ENCODE measurements at regions not wholly inside any gene's neighbourhood (a gene's known extent, or its start where the extent isn't known, plus 50 kb on each side); places are given as distances from the start of the nearest gene placed in this dataset.
A peak's percentile ranks its signal among the peaks of the same experiment; 100 is the strongest.

DNA sequence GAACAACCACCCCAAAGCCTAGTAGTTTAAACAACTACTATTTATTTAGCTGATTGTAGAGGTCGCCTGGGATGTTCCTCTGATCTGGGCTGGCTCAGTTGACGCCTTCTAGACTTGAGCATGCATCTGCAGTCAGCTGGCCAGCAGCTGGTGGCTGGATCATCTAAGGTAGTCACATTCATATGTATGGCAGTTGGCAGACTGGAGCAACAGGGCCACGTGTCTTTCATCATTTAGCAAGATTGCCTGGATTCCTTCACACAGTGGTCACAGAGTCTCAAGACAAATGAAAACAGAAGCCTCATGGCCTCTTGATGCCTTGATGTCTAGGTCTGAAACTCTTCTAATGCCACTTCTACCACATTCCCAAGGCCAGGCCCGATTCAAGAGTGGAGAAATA, 220.6 kb upstream of the S100G start:
- Mint-ChIP-seq H3K27ac (no peak overlapping the region), H3K4me1 (ENCODE audit: low read depth) (peaks cover 16% of the 10 kb centered on the region), H3K36me3 (ENCODE audit: low read depth) (no peaks in the 10 kb centered on the region), H3K4me3 (no peak overlapping the region), H3K9me3 (ENCODE audit: insufficient read depth) (no peaks in the 10 kb centered on the region), H3K27me3 (ENCODE audit: low read depth) (no peaks in the 10 kb centered on the region)
- ChIA-PET POLR2A (no interaction called here), CTCF (no interaction called here)
- DNase-seq (no peak), ATAC-seq (no peak)

DNA sequence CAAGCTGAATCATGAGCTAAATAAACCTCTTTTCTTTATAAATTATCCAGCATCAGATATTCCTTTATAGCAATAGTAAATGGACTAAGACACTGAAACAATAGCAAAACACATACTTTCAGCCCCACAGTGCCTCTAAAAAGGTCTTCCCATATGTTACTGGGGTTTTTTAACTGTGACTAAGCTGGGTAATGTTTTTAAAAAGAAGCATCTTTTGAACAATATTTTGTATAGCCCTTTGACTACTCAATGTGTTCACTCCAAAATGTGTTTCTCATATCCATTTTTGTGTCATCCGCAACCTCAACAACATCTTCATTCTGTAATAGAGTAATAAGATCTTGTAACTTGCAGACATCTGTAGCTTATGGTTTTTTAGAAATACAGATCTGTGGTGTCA, 218.7 kb upstream of the S100G start:
- H3K27ac Mint-ChIP-seq, result no peak overlapping the region
- CTCF ChIA-PET, result no interaction called here
- H3K4me1 Mint-ChIP-seq (ENCODE audit: low read depth), result peaks cover 11% of the 10 kb centered on the region
- ATAC-seq (no peak), DNase-seq (no peak)
- POLR2A ChIA-PET, result no interaction called here
- H3K4me3 Mint-ChIP-seq, result no peak overlapping the region
- H3K36me3 Mint-ChIP-seq (ENCODE audit: low read depth), result no peaks in the 10 kb centered on the region
- no peaks in the 10 kb centered on the region for H3K9me3 Mint-ChIP-seq (ENCODE audit: insufficient read depth)
- no peaks in the 10 kb centered on the region for H3K27me3 Mint-ChIP-seq (ENCODE audit: low read depth)

GRCh38 chrX:16433021-16433420, 216.9 kb upstream of the S100G start:
- peak; percentile 36 for DNase-seq
- Mint-ChIP-seq H3K27me3 (ENCODE audit: low read depth) (no peaks in the 10 kb centered on the region), H3K4me3 (no peak overlapping the region), H3K4me1 (ENCODE audit: low read depth) (peaks cover 11% of the 10 kb centered on the region), H3K27ac (peak overlapping the region; percentile 63), H3K36me3 (ENCODE audit: low read depth) (no peaks in the 10 kb centered on the region), H3K9me3 (ENCODE audit: insufficient read depth) (no peaks in the 10 kb centered on the region)
- POLR2A ChIA-PET, result no interaction called here
- CTCF ChIA-PET, result interaction anchor here (1.5 to 1.6 kb wide), 2 partner anchors 11 to 14 kb away, joined by 4 to 5 read pairs; no protein-coding TSS in a partner anchor
- ATAC-seq, result peak; percentile 23

DNA sequence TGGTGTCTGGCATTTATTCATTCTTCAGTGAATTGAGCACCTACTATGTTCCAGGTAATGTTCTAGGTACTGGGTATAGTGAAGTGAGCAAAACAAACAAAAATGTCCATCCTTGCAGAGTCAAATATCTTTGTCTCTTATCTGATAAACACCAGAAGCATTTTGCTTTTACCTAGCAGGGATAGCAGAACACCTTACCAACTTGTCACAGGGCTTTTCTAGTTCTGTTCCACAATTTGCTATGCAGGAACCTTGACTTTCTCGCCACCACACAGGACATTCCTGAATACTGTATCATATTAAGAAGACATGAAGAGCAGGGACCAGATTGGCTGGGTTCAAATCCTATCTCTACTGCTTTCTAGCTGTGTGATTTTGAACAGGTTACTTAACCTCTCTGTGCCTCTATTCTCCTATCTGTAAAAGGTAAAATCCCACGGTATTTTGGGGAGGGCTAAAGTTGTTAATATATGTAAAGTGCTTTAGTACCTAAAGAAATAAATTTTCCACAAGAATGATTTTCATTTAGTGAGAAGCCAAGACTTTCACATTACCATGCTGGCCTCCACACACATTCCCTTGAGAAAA, 214.5 kb upstream of the S100G start:
- no peak overlapping the region for H3K4me3 Mint-ChIP-seq
- CTCF ChIA-PET, result interaction anchor here (1.4 to 1.9 kb wide), 3 partner anchors 10 to 68 kb away, joined by 3 to 11 read pairs (median 4); no protein-coding TSS in a partner anchor

DNA sequence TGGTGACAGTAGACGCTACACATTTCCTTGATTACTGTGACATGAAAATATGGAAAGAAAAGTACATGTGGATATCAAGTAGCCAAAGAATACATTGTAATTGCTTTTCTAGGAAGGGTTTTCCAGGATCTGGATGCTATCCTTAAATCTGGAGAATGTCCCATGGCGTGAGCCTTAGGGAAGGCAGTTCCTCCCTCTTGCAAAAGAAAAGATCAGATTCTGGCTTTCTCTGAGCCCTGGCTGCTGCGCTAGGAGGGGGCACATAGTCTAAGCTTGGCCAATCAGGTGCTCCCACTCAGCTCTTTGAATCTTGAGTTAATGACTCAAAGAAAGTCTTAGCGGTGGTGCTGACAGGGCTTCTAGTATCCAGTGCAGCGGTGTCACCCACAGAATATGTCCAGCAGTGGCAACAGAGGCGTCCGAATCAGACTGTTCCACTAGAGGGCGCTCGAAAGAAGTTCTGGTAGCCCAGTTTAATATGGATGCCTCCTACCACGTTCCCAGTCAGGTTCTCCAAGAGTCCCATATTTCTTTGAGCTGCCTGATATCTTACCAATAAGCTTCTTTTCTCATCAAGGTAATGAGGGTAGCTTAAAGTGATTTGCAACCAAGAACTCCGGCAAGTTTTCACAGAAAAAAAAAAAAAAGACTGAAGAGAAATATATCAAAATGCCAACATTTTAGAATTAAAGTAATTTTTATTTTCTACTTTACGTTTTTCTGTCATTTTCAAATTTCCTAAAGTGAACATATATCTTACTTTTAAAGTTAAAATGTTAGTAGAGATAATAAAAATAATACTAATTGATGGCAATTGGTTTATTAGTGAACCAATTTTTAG, 213.4 kb upstream of the S100G start:
- no peak overlapping the region for H3K4me3 Mint-ChIP-seq
- POLR2A ChIA-PET, result no interaction called here

More for the DNA sequence above, 214.5 kb upstream of the S100G start:
- H3K4me1 Mint-ChIP-seq (ENCODE audit: low read depth), result peaks cover 11% of the 10 kb centered on the region
- no peaks in the 10 kb centered on the region for H3K27me3 Mint-ChIP-seq (ENCODE audit: low read depth)
- H3K36me3 Mint-ChIP-seq (ENCODE audit: low read depth), result no peaks in the 10 kb centered on the region
- DNase-seq (no peak), ATAC-seq (no peak)
- no peak overlapping the region for H3K27ac Mint-ChIP-seq
- POLR2A ChIA-PET, result no interaction called here
- H3K9me3 Mint-ChIP-seq (ENCODE audit: insufficient read depth), result no peaks in the 10 kb centered on the region

GRCh38 chrX:16440446-16440845, 209.5 kb upstream of the S100G start:
- ATAC-seq (no peak), DNase-seq (no peak)
- no peaks in the 10 kb centered on the region for H3K36me3 Mint-ChIP-seq (ENCODE audit: low read depth)
- no peaks in the 10 kb centered on the region for H3K9me3 Mint-ChIP-seq (ENCODE audit: insufficient read depth)
- no peaks in the 10 kb centered on the region for H3K4me1 Mint-ChIP-seq (ENCODE audit: low read depth)
- POLR2A ChIA-PET, result no interaction called here
- CTCF ChIA-PET, result no interaction called here
- H3K27ac Mint-ChIP-seq, result no peak overlapping the region
- H3K4me3 Mint-ChIP-seq, result no peak overlapping the region
- H3K27me3 Mint-ChIP-seq (ENCODE audit: low read depth), result peaks cover 2% of the 10 kb centered on the region

More for the DNA sequence above, 213.4 kb upstream of the S100G start:
- DNase-seq (peak; percentile 69), ATAC-seq (peak; percentile 64)
- H3K27ac Mint-ChIP-seq, result no peak overlapping the region
- no peaks in the 10 kb centered on the region for H3K27me3 Mint-ChIP-seq (ENCODE audit: low read depth)
- peaks cover 11% of the 10 kb centered on the region for H3K4me1 Mint-ChIP-seq (ENCODE audit: low read depth)
- CTCF ChIA-PET, result interaction anchor here (0.6 to 1.9 kb wide), 15 partner anchors 9 to 260 kb away, joined by 3 to 11 read pairs (median 3); no protein-coding TSS in a partner anchor
- no peaks in the 10 kb centered on the region for H3K9me3 Mint-ChIP-seq (ENCODE audit: insufficient read depth)
- H3K36me3 Mint-ChIP-seq (ENCODE audit: low read depth), result no peaks in the 10 kb centered on the region

GRCh38 chrX:16444353-16444752, 205.6 kb upstream of the S100G start:
- CTCF ChIA-PET, result interaction anchor here (0.7 to 2.3 kb wide), 5 partner anchors 11 to 239 kb away, joined by 3 to 7 read pairs (median 5); no protein-coding TSS in a partner anchor
- Mint-ChIP-seq H3K9me3 (ENCODE audit: insufficient read depth) (no peaks in the 10 kb centered on the region), H3K4me3 (no peak overlapping the region), H3K4me1 (ENCODE audit: low read depth) (no peaks in the 10 kb centered on the region), H3K36me3 (ENCODE audit: low read depth) (no peaks in the 10 kb centered on the region), H3K27ac (no peak overlapping the region), H3K27me3 (ENCODE audit: low read depth) (peaks cover 2% of the 10 kb centered on the region)
- ATAC-seq (no peak), DNase-seq (no peak)
- POLR2A ChIA-PET, result no interaction called here

GRCh38 chrX:16445166-16445752, 204.7 kb upstream of the S100G start:
- Mint-ChIP-seq H3K4me1 (ENCODE audit: low read depth) (no peaks in the 10 kb centered on the region), H3K9me3 (ENCODE audit: insufficient read depth) (no peaks in the 10 kb centered on the region), H3K27me3 (ENCODE audit: low read depth) (peaks cover 2% of the 10 kb centered on the region), H3K36me3 (ENCODE audit: low read depth) (no peaks in the 10 kb centered on the region), H3K27ac (no peak overlapping the region), H3K4me3 (no peak overlapping the region)
- DNase-seq (peak; percentile 43), ATAC-seq (peak; percentile 60)
- ChIA-PET POLR2A (no interaction called here), CTCF (interaction anchor here (1.0 to 2.3 kb wide), 5 partner anchors 9 to 251 kb away, joined by 3 to 7 read pairs (median 4); no protein-coding TSS in a partner anchor)

DNA sequence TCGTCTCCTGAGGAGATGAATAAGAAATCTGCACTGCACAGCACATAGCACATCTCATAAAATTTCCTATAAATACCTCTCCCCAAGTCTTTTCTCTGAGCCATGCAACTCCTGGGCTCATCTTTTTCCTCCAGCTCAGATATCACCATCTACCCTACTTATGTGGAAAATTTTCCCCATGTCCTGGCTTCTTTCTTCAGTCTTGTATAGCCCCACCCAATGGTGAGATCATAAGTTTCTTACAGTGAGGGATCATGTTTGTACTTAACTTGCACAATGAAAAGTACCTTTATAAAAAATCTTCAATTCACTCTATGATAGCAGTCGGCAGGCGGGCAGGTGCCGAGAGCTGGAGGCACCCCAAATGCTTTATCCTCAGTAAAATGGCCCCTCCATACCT, 198.6 kb upstream of the S100G start:
- Mint-ChIP-seq H3K36me3 (ENCODE audit: low read depth) (no peaks in the 10 kb centered on the region), H3K27ac (no peak overlapping the region), H3K4me1 (ENCODE audit: low read depth) (no peaks in the 10 kb centered on the region), H3K9me3 (ENCODE audit: insufficient read depth) (no peaks in the 10 kb centered on the region), H3K27me3 (ENCODE audit: low read depth) (no peaks in the 10 kb centered on the region), H3K4me3 (no peak overlapping the region)
- DNase-seq (no peak), ATAC-seq (no peak)
- POLR2A ChIA-PET, result no interaction called here
- CTCF ChIA-PET, result no interaction called here

GRCh38 chrX:16454926-16455325, 195.0 kb upstream of the S100G start:
- no peaks in the 10 kb centered on the region for H3K36me3 Mint-ChIP-seq (ENCODE audit: low read depth)
- no peak overlapping the region for H3K4me3 Mint-ChIP-seq
- no peak overlapping the region for H3K27ac Mint-ChIP-seq
- ATAC-seq (no peak), DNase-seq (no peak)
- no peaks in the 10 kb centered on the region for H3K9me3 Mint-ChIP-seq (ENCODE audit: insufficient read depth)
- H3K4me1 Mint-ChIP-seq (ENCODE audit: low read depth), result no peaks in the 10 kb centered on the region
- ChIA-PET CTCF (no interaction called here), POLR2A (no interaction called here)
- no peaks in the 10 kb centered on the region for H3K27me3 Mint-ChIP-seq (ENCODE audit: low read depth)

- ChIA-PET CTCF (no interaction called here), POLR2A (no interaction called here)
Observed at GRCh38 chrX:16457239-16457638, 192.7 kb upstream of the S100G start.

GRCh38 chrX:16458208-16458607, 191.8 kb upstream of the S100G start:
- ATAC-seq (no peak), DNase-seq (no peak)
- no peaks in the 10 kb centered on the region for H3K27me3 Mint-ChIP-seq (ENCODE audit: low read depth)
- H3K36me3 Mint-ChIP-seq (ENCODE audit: low read depth), result no peaks in the 10 kb centered on the region
- CTCF ChIA-PET, result no interaction called here
- H3K4me3 Mint-ChIP-seq, result no peak overlapping the region
- no peaks in the 10 kb centered on the region for H3K4me1 Mint-ChIP-seq (ENCODE audit: low read depth)
- H3K27ac Mint-ChIP-seq, result no peak overlapping the region
- no peaks in the 10 kb centered on the region for H3K9me3 Mint-ChIP-seq (ENCODE audit: insufficient read depth)
- POLR2A ChIA-PET, result no interaction called here

More at GRCh38 chrX:16457239-16457638, 192.7 kb upstream of the S100G start:
- H3K27ac Mint-ChIP-seq, result no peak overlapping the region
- ATAC-seq, result no peak
- no peak overlapping the region for H3K4me3 Mint-ChIP-seq
- no peaks in the 10 kb centered on the region for H3K9me3 Mint-ChIP-seq (ENCODE audit: insufficient read depth)
- no peaks in the 10 kb centered on the region for H3K4me1 Mint-ChIP-seq (ENCODE audit: low read depth)
- no peaks in the 10 kb centered on the region for H3K27me3 Mint-ChIP-seq (ENCODE audit: low read depth)
- H3K36me3 Mint-ChIP-seq (ENCODE audit: low read depth), result no peaks in the 10 kb centered on the region
- DNase-seq, result no peak

Data from activated CD8-positive, alpha-beta T cell treated with anti-CD3 and anti-CD28 coated beads, Interleukin-2, amount 10 ng/mL, durations not matched to agents 7 days and 5 days (primary cell).